ENCODE measurements at regions not wholly inside any gene's neighbourhood (a gene's known extent, or its start where the extent isn't known, plus 50 kb on each side); places are given as distances from the start of the nearest gene placed in this dataset.

DNA sequence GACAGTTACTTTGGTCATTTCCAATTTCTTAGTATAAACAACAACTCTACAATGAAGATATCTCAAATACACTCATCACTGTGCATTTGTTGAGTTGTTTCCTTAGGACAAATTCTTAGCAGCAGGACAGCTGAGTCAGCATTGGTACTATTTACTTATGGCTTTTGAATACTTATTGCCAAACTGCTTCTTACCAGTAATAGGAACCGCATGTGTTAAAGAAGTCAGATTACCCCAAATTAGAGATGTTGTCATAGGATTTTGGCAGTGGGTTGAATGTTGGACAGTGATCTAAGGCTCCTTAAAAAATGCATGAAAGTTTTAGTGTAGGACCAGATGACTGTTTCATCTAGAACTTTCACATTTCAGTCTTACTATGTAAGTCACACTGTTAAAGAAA, 280.1 kb upstream of the DMRT1 start:
- TF ChIP-seq, protein P1, sequence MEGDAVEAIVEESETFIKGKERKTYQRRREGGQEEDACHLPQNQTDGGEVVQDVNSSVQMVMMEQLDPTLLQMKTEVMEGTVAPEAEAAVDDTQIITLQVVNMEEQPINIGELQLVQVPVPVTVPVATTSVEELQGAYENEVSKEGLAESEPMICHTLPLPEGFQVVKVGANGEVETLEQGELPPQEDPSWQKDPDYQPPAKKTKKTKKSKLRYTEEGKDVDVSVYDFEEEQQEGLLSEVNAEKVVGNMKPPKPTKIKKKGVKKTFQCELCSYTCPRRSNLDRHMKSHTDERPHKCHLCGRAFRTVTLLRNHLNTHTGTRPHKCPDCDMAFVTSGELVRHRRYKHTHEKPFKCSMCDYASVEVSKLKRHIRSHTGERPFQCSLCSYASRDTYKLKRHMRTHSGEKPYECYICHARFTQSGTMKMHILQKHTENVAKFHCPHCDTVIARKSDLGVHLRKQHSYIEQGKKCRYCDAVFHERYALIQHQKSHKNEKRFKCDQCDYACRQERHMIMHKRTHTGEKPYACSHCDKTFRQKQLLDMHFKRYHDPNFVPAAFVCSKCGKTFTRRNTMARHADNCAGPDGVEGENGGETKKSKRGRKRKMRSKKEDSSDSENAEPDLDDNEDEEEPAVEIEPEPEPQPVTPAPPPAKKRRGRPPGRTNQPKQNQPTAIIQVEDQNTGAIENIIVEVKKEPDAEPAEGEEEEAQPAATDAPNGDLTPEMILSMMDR (IDR thresholded peaks at IDR 0.05), result no peak
- no peak for TF ChIP-seq POLR2A (IDR thresholded peaks at IDR 0.05)
- WGBS, 2 donors, result 9 to 11% methylated on average over 1 of the region's 1 CpG
- no peak for DNase-seq (ENCODE audit: low spot score in 2 of 2)
- no peak overlapping the region for H3K4me3 ChIP-seq (ENCODE audit: low read depth, poor library complexity, severe bottlenecking)
- intact Hi-C loops (cut with DNase I; ENCODE audit: low total_unique reads), result no loop called here

DNA sequence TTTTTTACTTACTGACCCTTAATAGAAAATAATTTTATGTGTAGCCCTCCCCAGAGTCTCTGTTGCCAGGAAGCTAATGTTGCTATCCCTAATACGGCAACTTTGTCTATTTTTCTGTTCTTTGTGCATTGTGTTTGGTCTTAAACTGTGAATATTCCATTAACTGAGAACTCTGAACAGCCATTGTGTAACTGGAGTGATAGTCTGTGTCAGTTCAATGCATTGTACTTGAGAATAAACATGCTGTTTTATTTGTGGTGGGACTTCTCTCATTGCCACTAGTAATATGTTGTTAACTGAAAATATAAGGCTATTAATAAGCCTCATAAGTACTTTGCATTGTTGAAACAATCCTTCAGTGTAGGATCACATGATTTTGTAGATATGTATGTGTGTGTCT, 278.3 kb upstream of the DMRT1 start:
- intact Hi-C loops (cut with DNase I; ENCODE audit: low total_unique reads), result no loop called here
- no peak for TF ChIP-seq POLR2A (IDR thresholded peaks at IDR 0.05)
- TF ChIP-seq, protein P1 (IDR thresholded peaks at IDR 0.05), result no peak
- 78 to 82% methylated on average over 1 of the region's 1 CpG for WGBS, 2 donors
- H3K4me3 ChIP-seq (ENCODE audit: low read depth, poor library complexity, severe bottlenecking), result no peak overlapping the region
- DNase-seq (ENCODE audit: low spot score in 2 of 2), result no peak

DNA sequence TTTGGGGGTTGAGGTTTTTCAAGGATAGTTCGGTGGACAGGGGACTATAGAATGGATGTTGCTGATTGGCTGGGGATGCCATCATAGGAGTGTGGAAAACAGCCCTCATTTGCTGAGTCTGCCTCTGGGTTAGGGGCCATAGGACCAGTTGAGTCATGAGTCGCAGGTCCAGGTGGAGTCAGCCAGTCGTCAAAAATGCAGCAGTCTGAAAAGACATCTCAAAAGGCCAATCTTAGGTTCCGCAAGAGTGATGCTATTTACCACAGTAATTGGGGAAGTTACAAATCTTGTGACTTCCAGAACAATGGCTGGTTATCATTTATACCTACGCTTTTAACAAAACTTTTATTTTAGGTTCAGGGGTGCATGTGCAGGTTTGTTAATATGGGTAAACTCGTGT, 276.0 kb upstream of the DMRT1 start:
- H3K4me3 ChIP-seq (ENCODE audit: low read depth, poor library complexity, severe bottlenecking), result no peak overlapping the region
- intact Hi-C loops (cut with DNase I; ENCODE audit: low total_unique reads), result no loop called here
- no peak for DNase-seq (ENCODE audit: low spot score in 2 of 2)
- WGBS, 2 donors, result 93 to 97% methylated on average over 6 of the region's 6 CpGs
- no peak for TF ChIP-seq POLR2A (IDR thresholded peaks at IDR 0.05)
- TF ChIP-seq, protein P1 (IDR thresholded peaks at IDR 0.05), result no peak

DNA sequence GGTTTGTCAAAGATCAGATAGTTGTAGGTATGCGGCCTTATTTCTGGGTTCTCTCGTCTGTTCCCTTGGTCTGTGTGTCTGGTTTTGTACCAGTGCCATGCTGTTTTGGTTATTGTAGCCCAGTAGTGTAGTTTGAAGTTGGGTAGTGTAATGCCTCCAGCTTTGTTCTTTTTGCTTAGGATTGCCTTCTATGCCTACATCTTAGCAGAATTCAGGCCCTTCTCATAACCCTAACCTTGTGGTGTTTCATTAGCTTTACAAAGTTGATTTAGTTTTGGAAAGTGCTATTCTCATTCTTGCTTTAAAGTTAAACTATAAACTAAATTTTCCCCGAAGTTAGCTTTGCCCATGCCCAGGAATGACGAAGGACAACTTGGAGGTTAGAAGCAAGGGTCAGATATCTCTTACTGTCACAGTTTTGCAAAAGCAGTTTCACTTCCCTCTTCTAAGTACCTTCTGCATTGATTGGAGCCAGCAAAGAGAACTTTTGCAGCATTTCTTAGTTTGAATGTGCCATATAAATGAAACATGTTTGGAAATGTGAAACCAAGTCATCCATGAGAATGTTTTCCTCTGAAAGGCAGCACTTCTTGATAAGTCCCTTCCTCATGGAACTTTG, 274.3 kb upstream of the DMRT1 start:
- H3K4me3 ChIP-seq (ENCODE audit: low read depth, poor library complexity, severe bottlenecking), result no peak overlapping the region
- no peak for TF ChIP-seq POLR2A (IDR thresholded peaks at IDR 0.05)
- TF ChIP-seq, protein P1 (IDR thresholded peaks at IDR 0.05), result no peak
- no peak for DNase-seq (ENCODE audit: low spot score in 2 of 2)
- WGBS, 2 donors, result 90 to 91% methylated on average over 4 of the region's 4 CpGs
- intact Hi-C loops (cut with DNase I; ENCODE audit: low total_unique reads), result no loop called here

DNA sequence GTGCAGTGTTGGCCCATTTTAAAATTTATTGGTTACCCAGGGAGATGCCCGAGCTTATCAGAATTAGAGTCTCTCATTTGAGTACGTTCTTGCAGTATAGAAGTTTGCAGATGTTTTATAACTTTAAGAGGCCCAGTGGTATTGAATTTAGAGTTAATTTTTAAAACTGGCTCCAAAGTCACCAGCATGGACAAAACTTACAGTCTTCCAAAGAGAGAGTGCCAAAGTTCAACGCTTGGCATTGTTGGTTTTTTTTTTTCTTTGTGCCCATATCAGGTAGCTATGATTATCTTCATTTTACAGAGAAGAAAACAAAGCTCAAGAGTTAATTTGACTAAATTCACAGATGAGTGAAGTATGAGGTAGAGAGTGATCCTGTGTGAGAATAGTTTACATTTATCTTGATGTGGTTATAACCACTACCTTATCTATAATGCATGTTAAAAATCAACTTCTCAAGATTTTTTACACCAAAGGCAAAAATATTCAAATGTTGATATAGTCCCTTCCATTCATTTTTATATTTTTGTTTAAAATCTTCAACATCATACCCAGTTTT, 273.7 kb upstream of the DMRT1 start:
- no peak for DNase-seq (ENCODE audit: low spot score in 2 of 2)
- intact Hi-C loops (cut with DNase I; ENCODE audit: low total_unique reads), result no loop called here
- no peak overlapping the region for H3K4me3 ChIP-seq (ENCODE audit: low read depth, poor library complexity, severe bottlenecking)
- WGBS, 2 donors, result 82 to 84% methylated on average over 3 of the region's 3 CpGs
- TF ChIP-seq POLR2A (IDR thresholded peaks at IDR 0.05), result no peak
- TF ChIP-seq, protein P1 (IDR thresholded peaks at IDR 0.05), result no peak

DNA sequence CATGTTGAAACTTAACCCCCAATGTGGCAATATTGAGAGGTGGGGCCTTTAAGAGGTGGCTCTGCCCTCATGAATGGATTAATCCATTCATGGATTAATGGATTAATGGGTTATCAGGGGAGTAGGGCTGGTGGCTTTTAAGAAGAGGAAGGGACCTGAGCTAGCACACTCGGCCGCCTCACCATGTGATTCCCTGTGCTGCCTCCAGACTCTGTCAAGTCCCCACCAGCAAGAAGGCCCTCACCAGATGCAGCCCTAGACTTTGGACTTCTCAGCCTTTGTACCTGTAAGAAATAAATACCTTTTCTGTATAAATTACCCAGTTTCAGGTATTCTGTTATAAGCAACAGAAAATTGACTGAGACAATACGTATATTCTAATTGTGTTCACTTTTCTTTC, 272.2 kb upstream of the DMRT1 start:
- H3K4me3 ChIP-seq (ENCODE audit: low read depth, poor library complexity, severe bottlenecking), result no peak overlapping the region
- TF ChIP-seq POLR2A (IDR thresholded peaks at IDR 0.05), result no peak
- TF ChIP-seq, protein P1 (IDR thresholded peaks at IDR 0.05), result no peak
- no peak for DNase-seq (ENCODE audit: low spot score in 2 of 2)
- intact Hi-C loops (cut with DNase I; ENCODE audit: low total_unique reads), result no loop called here
- 92 to 96% methylated on average over 3 of the region's 3 CpGs for WGBS, 2 donors

Measured in lower leg skin (tissue), 4 donors.